Naive thymus-derived CD8-positive, alpha-beta T cell (primary cell): ENCODE measurements at regions not wholly inside any gene's neighbourhood (a gene's known extent, or its start where the extent isn't known, plus 50 kb on each side); places are given as distances from the start of the nearest gene placed in this dataset.

Experiments used
- ATAC-seq, 2 donors: fragments of 150-1000 bp; cut with Tn5 transposase in 1 of 2; sonication (Bioruptor Pico), chemical (Tn5 transposase) in 1 of 2; 1 replicate in 1 of 2; 2 replicates in 1 of 2; pipeline ENCODE4 v1.10.0; 2021; ENCODE audit warnings: mild to moderate bottlenecking in 2 of 2, moderate library complexity in 2 of 2
- POLR2A ChIA-PET: fragments of 350-600 bp; sonication (Branson Sonifier 250); formaldehyde crosslinking; loops from one replicate; lab custom pipeline; 2021; ENCODE audit warnings: antibody characterized with exemption; lab: Charles Lee
- DNase-seq, 10 donors: peaks; one replicate each; pipeline versions ENCODE4 v3.0.0 to v3.0.0-alpha.2; 2020 to 2022
- H3K27ac Mint-ChIP-seq, 10 donors: one replicate each; pipeline ENCODE4 v1.8.0; 2020 to 2022; ENCODE audit warnings: mild to moderate bottlenecking in 10 of 10, mixed read lengths in 10 of 10, moderate library complexity in 4 of 10, inconsistent platforms in 1 of 10
- H3K27me3 Mint-ChIP-seq, 5 donors: one replicate each; pipeline ENCODE4 v1.8.0; 2021 to 2022; ENCODE audit warnings: mixed read lengths in 5 of 5
- H3K36me3 Mint-ChIP-seq, 3 donors: one replicate each; pipeline ENCODE4 v1.8.0; 2020 to 2022; ENCODE audit warnings: mixed read lengths in 3 of 3, mild to moderate bottlenecking in 2 of 3, inconsistent platforms in 1 of 3
- H3K4me1 Mint-ChIP-seq, 4 donors: one replicate each; pipeline ENCODE4 v1.8.0; 2021 to 2022; ENCODE audit warnings: mixed read lengths in 4 of 4
- H3K4me3 Mint-ChIP-seq, 10 donors: one replicate each; pipeline ENCODE4 v1.8.0; 2020 to 2022; ENCODE audit warnings: mild to moderate bottlenecking in 10 of 10, mixed read lengths in 10 of 10, moderate library complexity in 6 of 10, inconsistent platforms in 1 of 10
- H3K9me3 Mint-ChIP-seq, 9 donors: one replicate each; pipeline ENCODE4 v1.8.0; 2020 to 2022; ENCODE audit warnings: mixed read lengths in 9 of 9, mild to moderate bottlenecking in 3 of 9, inconsistent platforms in 1 of 9, moderate library complexity in 1 of 9

DNA sequence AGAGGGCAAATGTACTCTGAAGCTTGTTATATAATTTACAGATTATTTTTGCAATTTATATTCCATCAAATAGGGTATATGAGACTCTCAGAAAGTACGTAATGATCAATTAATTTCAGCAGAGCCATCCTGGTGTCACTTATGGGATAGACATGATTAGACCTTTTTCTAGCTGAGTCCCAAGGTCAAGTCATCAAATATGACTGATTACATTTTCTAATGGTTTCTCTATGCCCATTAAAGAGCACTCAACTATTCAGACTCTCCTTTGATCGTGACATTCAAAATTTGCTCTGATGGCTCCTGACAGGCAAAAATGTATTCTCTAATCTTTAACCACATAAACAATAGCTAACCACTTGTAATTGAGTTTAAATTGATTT, 469.2 kb downstream of the COG6 start:
- Mint-ChIP-seq H3K27ac (no peak overlapping the region), H3K27me3 (no peaks in the 10 kb centered on the region), H3K9me3 (peaks cover 0 to 4% (median 0%) of the 10 kb centered on the region in 9 donors), H3K36me3 (peaks cover 0 to 5% (median 0%) of the 10 kb centered on the region in 3 donors), H3K4me1 (peaks cover 20 to 39% (median 32%) of the 10 kb centered on the region in 4 donors), H3K4me3 (no peak overlapping the region)
- DNase-seq (no peak), ATAC-seq (no peak)
- POLR2A ChIA-PET = interaction anchor here (1.2 kb wide), 1 partner anchor 17 kb away, joined by 3 read pairs; no protein-coding TSS in a partner anchor

- H3K27me3 Mint-ChIP-seq = no peaks in the 10 kb centered on the region
- DNase-seq (no peak), ATAC-seq (no peak)
- peak overlapping the region in 1 of 10 donors; percentile 28 for H3K27ac Mint-ChIP-seq
- peaks cover 20 to 39% (median 32%) of the 10 kb centered on the region in 4 donors for H3K4me1 Mint-ChIP-seq
- H3K4me3 Mint-ChIP-seq = no peak overlapping the region
- peaks cover 0 to 4% (median 0%) of the 10 kb centered on the region in 3 donors for H3K36me3 Mint-ChIP-seq
- H3K9me3 Mint-ChIP-seq = peaks cover 0 to 2% (median 0%) of the 10 kb centered on the region in 9 donors
- POLR2A ChIA-PET = interaction anchor here (0.7 kb wide), 2 partner anchors 11 to 68 kb away, joined by 10 to 12 read pairs; no protein-coding TSS in a partner anchor
These were observed 469.9 kb downstream of the COG6 start for GRCh38 chr13:40125336-40125735.

GRCh38 chr13:40126306-40127085, 471.0 kb downstream of the COG6 start:
- H3K27ac Mint-ChIP-seq = peak overlapping the region in 3 of 10 donors; percentile 12 to 74 (median 27)
- H3K9me3 Mint-ChIP-seq = peaks cover 0 to 2% (median 0%) of the 10 kb centered on the region in 9 donors
- peaks cover 0 to 4% (median 0%) of the 10 kb centered on the region in 3 donors for H3K36me3 Mint-ChIP-seq
- DNase-seq (peak in 1 of 10 donors; percentile 5), ATAC-seq (no peak)
- no peaks in the 10 kb centered on the region for H3K27me3 Mint-ChIP-seq
- POLR2A ChIA-PET = interaction anchor here (0.9 kb wide), 1 partner anchor 61 kb away, joined by 4 read pairs; no protein-coding TSS in a partner anchor
- peaks cover 20 to 42% (median 32%) of the 10 kb centered on the region in 4 donors for H3K4me1 Mint-ChIP-seq
- H3K4me3 Mint-ChIP-seq = peak overlapping the region in 6 of 10 donors; percentile 5 to 59 (median 38)

- H3K27ac Mint-ChIP-seq = peak overlapping the region in 1 of 10 donors; percentile 37
- POLR2A ChIA-PET = interaction anchor here (0.6 kb wide), 1 partner anchor 171 kb away, joined by 4 read pairs; no protein-coding TSS in a partner anchor
- peaks cover 0 to 2% (median 0%) of the 10 kb centered on the region in 9 donors for H3K9me3 Mint-ChIP-seq
- peaks cover 0 to 4% (median 0%) of the 10 kb centered on the region in 3 donors for H3K36me3 Mint-ChIP-seq
- H3K4me3 Mint-ChIP-seq = peak overlapping the region in 3 of 10 donors; percentile 14 to 33 (median 20)
- ATAC-seq = no peak
- H3K4me1 Mint-ChIP-seq = peaks cover 20 to 42% (median 35%) of the 10 kb centered on the region in 4 donors
- no peak for DNase-seq
- no peaks in the 10 kb centered on the region for H3K27me3 Mint-ChIP-seq
These were observed 472.0 kb downstream of the COG6 start for GRCh38 chr13:40127476-40127875.

DNA sequence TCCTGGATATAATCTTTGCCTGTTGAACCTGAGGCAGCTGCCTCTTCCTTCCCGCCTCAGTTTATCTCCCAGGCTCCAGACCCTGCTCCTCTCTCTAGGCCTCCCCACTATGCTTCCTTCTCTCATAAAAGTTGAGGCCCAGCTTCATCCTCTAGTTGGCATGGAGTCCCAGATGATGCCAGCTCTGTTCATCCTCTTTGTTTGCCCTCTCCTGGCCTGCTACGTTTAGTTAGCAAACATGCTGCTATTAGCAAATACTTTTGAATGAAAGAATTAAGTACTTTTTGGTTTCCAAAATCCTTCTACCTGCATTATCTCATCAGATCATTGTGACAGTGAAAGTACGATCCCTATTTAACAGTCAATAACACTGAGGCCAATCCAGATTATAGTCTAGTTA, 472.5 kb downstream of the COG6 start:
- Mint-ChIP-seq H3K4me3 (peak overlapping the region in 2 of 10 donors; percentile 14 to 42), H3K4me1 (peaks cover 17 to 42% (median 35%) of the 10 kb centered on the region in 4 donors), H3K36me3 (peaks cover 0 to 4% (median 0%) of the 10 kb centered on the region in 3 donors), H3K27ac (peak overlapping the region in 2 of 10 donors; percentile 37 to 80), H3K27me3 (no peaks in the 10 kb centered on the region), H3K9me3 (peaks cover 0 to 2% (median 0%) of the 10 kb centered on the region in 9 donors)
- ATAC-seq = no peak
- POLR2A ChIA-PET = interaction anchor here (0.6 kb wide), 1 partner anchor 170 kb away, joined by 4 read pairs; no protein-coding TSS in a partner anchor
- no peak for DNase-seq

GRCh38 chr13:40129467-40129866, 474.0 kb downstream of the COG6 start:
- Mint-ChIP-seq H3K27me3 (no peaks in the 10 kb centered on the region), H3K36me3 (peaks cover 0 to 4% (median 0%) of the 10 kb centered on the region in 3 donors), H3K4me1 (peaks cover 17 to 42% (median 33%) of the 10 kb centered on the region in 4 donors), H3K9me3 (peaks cover 0 to 2% (median 0%) of the 10 kb centered on the region in 9 donors), H3K27ac (no peak overlapping the region), H3K4me3 (no peak overlapping the region)
- DNase-seq (no peak), ATAC-seq (no peak)
- POLR2A ChIA-PET = interaction anchor here (0.5 to 1.3 kb wide), 4 partner anchors 8 to 239 kb away, joined by 3 read pairs; no protein-coding TSS in a partner anchor

DNA sequence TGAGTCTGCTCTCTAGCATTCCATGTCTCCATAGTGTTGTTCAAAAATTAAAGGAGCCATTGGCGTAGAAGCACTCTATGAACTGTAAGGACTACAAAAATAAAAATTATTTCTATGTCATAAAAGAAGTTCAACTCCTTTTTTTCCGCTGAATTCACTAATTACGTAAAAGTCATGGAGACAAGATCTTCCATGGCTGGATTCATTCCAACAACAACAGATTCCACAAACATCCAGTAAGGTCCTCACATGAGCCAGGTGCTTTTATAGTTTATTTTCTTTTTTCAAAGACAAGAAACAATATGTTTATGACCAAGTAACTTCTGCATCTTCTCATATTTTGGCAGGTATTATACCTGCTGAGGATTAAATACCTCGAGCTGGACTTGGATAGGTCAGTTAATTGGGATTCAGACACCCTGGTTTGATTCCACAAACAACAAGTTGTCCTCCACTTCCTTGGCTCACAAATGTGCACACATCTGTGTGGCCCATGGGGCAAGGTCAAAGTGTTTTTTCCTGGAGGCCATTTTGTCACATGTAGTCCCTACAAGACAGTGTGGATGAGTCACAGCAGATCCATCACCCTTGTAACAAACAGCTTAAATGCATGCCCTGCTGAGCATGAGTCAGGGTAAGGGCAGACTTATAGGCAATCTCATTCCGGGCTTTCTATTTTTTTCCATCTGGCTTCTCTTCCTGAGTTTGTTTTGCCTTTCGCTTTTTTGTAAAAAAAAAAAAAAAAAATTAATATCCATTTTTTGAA, 475.6 kb downstream of the COG6 start:
- Mint-ChIP-seq H3K27me3 (no peaks in the 10 kb centered on the region), H3K4me3 (no peak overlapping the region), H3K27ac (no peak overlapping the region), H3K9me3 (peaks cover 0 to 2% (median 0%) of the 10 kb centered on the region in 9 donors), H3K4me1 (peaks cover 21 to 38% (median 29%) of the 10 kb centered on the region in 4 donors), H3K36me3 (peaks cover 0 to 4% (median 0%) of the 10 kb centered on the region in 3 donors)
- POLR2A ChIA-PET = no interaction called here
- ATAC-seq (no peak), DNase-seq (no peak)

GRCh38 chr13:40132249-40132648, 476.8 kb downstream of the COG6 start:
- Mint-ChIP-seq H3K9me3 (peaks cover 0 to 2% (median 0%) of the 10 kb centered on the region in 9 donors), H3K36me3 (peaks cover 0 to 2% (median 0%) of the 10 kb centered on the region in 3 donors), H3K4me1 (peaks cover 14 to 26% (median 19%) of the 10 kb centered on the region in 4 donors), H3K4me3 (no peak overlapping the region), H3K27me3 (no peaks in the 10 kb centered on the region), H3K27ac (no peak overlapping the region)
- DNase-seq (no peak), ATAC-seq (no peak)
- POLR2A ChIA-PET = no interaction called here

DNA sequence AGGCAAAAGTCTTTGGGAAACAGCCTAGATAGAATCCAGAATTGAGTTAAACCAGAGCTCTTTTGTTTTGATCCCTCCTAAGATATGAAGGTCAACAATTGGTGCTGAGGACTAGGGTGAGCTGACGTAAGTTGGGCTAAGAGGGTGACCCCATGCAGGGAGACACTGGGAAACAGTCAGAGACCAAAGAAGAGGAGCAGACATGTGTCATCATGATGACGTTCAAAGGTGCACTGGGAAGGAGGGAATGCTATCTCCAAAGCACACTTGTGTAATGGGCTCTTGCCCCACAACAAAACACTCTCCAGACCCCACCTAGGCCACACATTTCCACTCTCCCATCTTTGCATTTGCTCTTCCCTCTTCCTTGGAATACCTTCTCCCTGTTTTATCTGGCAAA, 481.4 kb downstream of the COG6 start:
- DNase-seq (no peak), ATAC-seq (no peak)
- no peak overlapping the region for H3K4me3 Mint-ChIP-seq
- POLR2A ChIA-PET = interaction anchor here (0.7 to 1.4 kb wide), 3 partner anchors 8 to 11 kb away, joined by 3 to 12 read pairs (median 3); no protein-coding TSS in a partner anchor
- H3K27me3 Mint-ChIP-seq = no peaks in the 10 kb centered on the region
- H3K36me3 Mint-ChIP-seq = no peaks in the 10 kb centered on the region
- H3K27ac Mint-ChIP-seq = peak overlapping the region in 2 of 10 donors; percentile 23 to 38
- H3K4me1 Mint-ChIP-seq = peaks cover 2 to 16% (median 9%) of the 10 kb centered on the region in 4 donors
- H3K9me3 Mint-ChIP-seq = no peaks in the 10 kb centered on the region

- H3K27me3 Mint-ChIP-seq = no peaks in the 10 kb centered on the region
- peaks cover 2 to 16% (median 6%) of the 10 kb centered on the region in 4 donors for H3K4me1 Mint-ChIP-seq
- H3K36me3 Mint-ChIP-seq = no peaks in the 10 kb centered on the region
- POLR2A ChIA-PET = interaction anchor here (0.7 to 1.4 kb wide), 2 partner anchors 9 to 11 kb away, joined by 3 read pairs; no protein-coding TSS in a partner anchor
- no peak overlapping the region for H3K4me3 Mint-ChIP-seq
- H3K9me3 Mint-ChIP-seq = no peaks in the 10 kb centered on the region
- DNase-seq (no peak), ATAC-seq (no peak)
- H3K27ac Mint-ChIP-seq = no peak overlapping the region
These were observed 481.9 kb downstream of the COG6 start for GRCh38 chr13:40137400-40137799.

- Mint-ChIP-seq H3K4me3 (no peak overlapping the region), H3K36me3 (no peaks in the 10 kb centered on the region), H3K4me1 (peaks cover 13 to 25% (median 22%) of the 10 kb centered on the region in 4 donors), H3K27ac (no peak overlapping the region), H3K9me3 (no peaks in the 10 kb centered on the region), H3K27me3 (no peaks in the 10 kb centered on the region)
- DNase-seq = no peak
- POLR2A ChIA-PET = no interaction called here
- ATAC-seq = no peak
These were observed 484.5 kb downstream of the COG6 start for GRCh38 chr13:40139896-40140520.
